B cell (primary cell): ENCODE measurements at regions not wholly inside any gene's neighbourhood (a gene's known extent, or its start where the extent isn't known, plus 50 kb on each side); places are given as distances from the start of the nearest gene placed in this dataset.

Experiments used
- CTCF ChIP-seq: fragments of 200-600 bp; IDR thresholded peaks from one replicate; pipeline ENCODE4 v1.8.0; 2022; ENCODE audit warnings: antibody characterized with exemption, mild to moderate bottlenecking
- EZH2 ChIP-seq: IDR thresholded peaks from 2 replicates; pipeline ENCODE4 v1.6.1; 2012; ENCODE audit warnings: borderline replicate concordance, low read depth, mild to moderate bottlenecking, moderate library complexity, low read length; ENCODE audit not compliant: insufficient read depth, poor library complexity, severe bottlenecking

GRCh38 chr5:19098434-19098833 is 889.6 kb downstream of the CDH18 start:
- no peak for TF ChIP-seq CTCF
- TF ChIP-seq EZH2, result no peak
